ENCODE measurements at regions not wholly inside any gene's neighbourhood (a gene's known extent, or its start where the extent isn't known, plus 50 kb on each side); places are given as distances from the start of the nearest gene placed in this dataset.

GRCh38 chr2:158743466-158743865 is 51.7 kb upstream of the DAPL1 start:
- TF ChIP-seq CTCF (IDR thresholded peaks at IDR 0.05) (no peak), POLR2A (IDR thresholded peaks at IDR 0.05) (no peak), POLR2AphosphoS5 (IDR thresholded peaks at IDR 0.05; ENCODE audit: insufficient read depth in 1 of 2, low read depth in 1 of 2) (no peak)
